Ascending aorta (tissue), 2 donors: ENCODE measurements at regions not wholly inside any gene's neighbourhood (a gene's known extent, or its start where the extent isn't known, plus 50 kb on each side); places are given as distances from the start of the nearest gene placed in this dataset.
"Not testable (repeated sequence)": the region's sequence is repeated elsewhere in the genome, so short reads cannot be mapped to it uniquely, and the experiment has no call there.

Source experiments
- DNase-seq, 2 donors: peaks; one replicate each; pipeline ENCODE4 v3.0.0-alpha.2; 2019; ENCODE audit warnings: low spot score in 2 of 2
- H3K27ac ChIP-seq, 2 donors: fragments of 200-600 bp; sonication (generic); one replicate each; pipeline ENCODE4 v1.5.1; 2016 to 2017; ENCODE audit warnings: mild to moderate bottlenecking in 1 of 2
- H3K27me3 ChIP-seq: fragments of 200-600 bp; sonication (generic); one replicate; pipeline ENCODE4 v1.5.1; 2017
- H3K36me3 ChIP-seq, 2 donors: fragments of 200-600 bp; sonication (generic); one replicate each; pipeline ENCODE4 v1.5.1; 2016
- H3K4me1 ChIP-seq, 2 donors: fragments of 200-600 bp; sonication (generic); one replicate each; pipeline ENCODE4 v1.5.1; 2016 to 2017; ENCODE audit warnings: mild to moderate bottlenecking in 1 of 2
- H3K4me3 ChIP-seq, 2 donors: fragments of 200-600 bp; sonication (generic); one replicate each; pipeline ENCODE4 v1.5.1; 2016 to 2017; ENCODE audit warnings: mild to moderate bottlenecking in 1 of 2
- H3K9me3 ChIP-seq, 2 donors: fragments of 200-600 bp; sonication (generic); one replicate each; pipeline ENCODE4 v1.5.1; 2016
- intact Hi-C: fragments of 100-400 bp; cut with DNase I; formaldehyde crosslinking; loops from one replicate; pipeline ENCODE4 v1.15.1; 2023
- TF ChIP-seq, protein P1 (sequence below), 3 experiments: fragments of 200-600 bp in 2 of 3; fragments of 450-650 bp in 1 of 3; sonication (generic) in 2 of 3; IDR thresholded peaks; one replicate each; pipeline ENCODE4 v1.5.1; 2016 to 2019; ENCODE audit warnings: antibody characterized with exemption in 3 of 3, mild to moderate bottlenecking in 1 of 3, moderate library complexity in 1 of 3

DNA sequence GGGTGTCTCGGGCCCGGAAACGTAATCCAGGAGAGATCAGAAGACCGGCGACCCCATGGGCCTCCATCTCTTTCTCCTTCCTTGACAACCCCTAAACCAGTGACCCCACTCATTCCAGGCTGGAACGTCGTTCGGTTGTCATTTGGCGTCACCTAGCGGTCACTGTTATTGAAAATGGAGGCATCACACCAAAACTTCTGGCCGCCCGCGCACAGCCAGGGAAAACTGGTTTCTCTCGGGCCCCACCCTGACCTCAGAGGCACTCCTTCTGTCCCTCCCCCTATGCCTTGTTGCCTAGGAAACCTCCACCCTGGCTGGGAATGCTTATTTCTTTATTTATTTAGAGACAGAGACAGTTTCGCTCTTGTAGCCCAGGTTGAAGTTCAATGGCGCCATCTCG lies 2327.3 kb upstream of the TPTE start:
- DNase-seq, H3K4me3 ChIP-seq, H3K4me1 ChIP-seq, H3K27ac ChIP-seq, intact Hi-C loops, H3K9me3 ChIP-seq, H3K27me3 ChIP-seq, H3K36me3 ChIP-seq: not testable (repeated sequence)

DNA sequence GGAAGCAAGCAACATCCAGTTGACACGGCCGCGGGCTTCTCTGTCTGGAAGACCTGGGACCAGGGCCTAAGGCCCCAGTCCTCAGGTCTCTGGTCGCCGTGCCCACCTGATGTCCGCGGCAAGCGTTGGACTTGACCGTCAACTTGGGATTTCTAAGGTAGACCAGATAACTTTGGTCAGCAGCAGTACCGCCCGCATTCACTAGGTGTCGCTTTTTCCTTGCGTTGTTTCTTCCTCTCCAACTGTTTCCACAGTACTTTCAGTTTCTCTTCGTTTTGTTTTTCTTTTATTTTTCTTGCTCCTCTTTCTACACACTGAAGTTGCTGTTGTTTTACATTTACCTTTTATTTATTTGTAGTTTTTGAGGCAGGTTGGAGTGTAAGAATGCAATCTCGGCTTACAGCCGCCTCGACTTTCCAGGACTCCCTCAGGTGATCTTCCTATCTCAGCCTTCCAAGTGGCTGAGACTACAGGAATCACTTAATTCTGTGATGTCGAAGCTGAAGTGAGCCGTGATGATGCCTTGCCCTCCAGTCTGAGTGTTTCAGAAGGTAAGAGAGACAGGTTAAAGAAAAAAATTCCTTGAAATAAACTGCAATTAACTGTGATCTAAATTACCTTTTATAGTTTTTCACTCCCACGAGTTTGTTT lies 2323.9 kb upstream of the TPTE start:
- H3K4me3 ChIP-seq, H3K27me3 ChIP-seq, H3K9me3 ChIP-seq, H3K36me3 ChIP-seq, H3K27ac ChIP-seq, intact Hi-C loops, H3K4me1 ChIP-seq, DNase-seq: not testable (repeated sequence)

- H3K4me1 ChIP-seq, intact Hi-C loops, H3K4me3 ChIP-seq, H3K36me3 ChIP-seq, H3K9me3 ChIP-seq, H3K27me3 ChIP-seq, H3K27ac ChIP-seq, DNase-seq: not testable (repeated sequence)
These were observed 2316.1 kb upstream of the TPTE start for GRCh38 chr21:8205094-8205891.

- intact Hi-C loops, H3K9me3 ChIP-seq, H3K27ac ChIP-seq, DNase-seq, H3K4me1 ChIP-seq, H3K36me3 ChIP-seq, H3K27me3 ChIP-seq, H3K4me3 ChIP-seq: not testable (repeated sequence)
These were observed 2315.5 kb upstream of the TPTE start for GRCh38 chr21:8205892-8206188.

- DNase-seq, result peak in 1 of 2 donors; percentile 49
- H3K9me3 ChIP-seq, H3K36me3 ChIP-seq, H3K4me1 ChIP-seq, H3K27me3 ChIP-seq, H3K27ac ChIP-seq, intact Hi-C loops, H3K4me3 ChIP-seq: not testable (repeated sequence)
- TF ChIP-seq, protein P1, sequence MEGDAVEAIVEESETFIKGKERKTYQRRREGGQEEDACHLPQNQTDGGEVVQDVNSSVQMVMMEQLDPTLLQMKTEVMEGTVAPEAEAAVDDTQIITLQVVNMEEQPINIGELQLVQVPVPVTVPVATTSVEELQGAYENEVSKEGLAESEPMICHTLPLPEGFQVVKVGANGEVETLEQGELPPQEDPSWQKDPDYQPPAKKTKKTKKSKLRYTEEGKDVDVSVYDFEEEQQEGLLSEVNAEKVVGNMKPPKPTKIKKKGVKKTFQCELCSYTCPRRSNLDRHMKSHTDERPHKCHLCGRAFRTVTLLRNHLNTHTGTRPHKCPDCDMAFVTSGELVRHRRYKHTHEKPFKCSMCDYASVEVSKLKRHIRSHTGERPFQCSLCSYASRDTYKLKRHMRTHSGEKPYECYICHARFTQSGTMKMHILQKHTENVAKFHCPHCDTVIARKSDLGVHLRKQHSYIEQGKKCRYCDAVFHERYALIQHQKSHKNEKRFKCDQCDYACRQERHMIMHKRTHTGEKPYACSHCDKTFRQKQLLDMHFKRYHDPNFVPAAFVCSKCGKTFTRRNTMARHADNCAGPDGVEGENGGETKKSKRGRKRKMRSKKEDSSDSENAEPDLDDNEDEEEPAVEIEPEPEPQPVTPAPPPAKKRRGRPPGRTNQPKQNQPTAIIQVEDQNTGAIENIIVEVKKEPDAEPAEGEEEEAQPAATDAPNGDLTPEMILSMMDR (IDR thresholded peaks at IDR 0.05), result peak in 1 of 3 experiments; percentile 23
These were observed 2308.3 kb upstream of the TPTE start for GRCh38 chr21:8212986-8213550.

GRCh38 chr21:8214539-8214938 lies 2306.8 kb upstream of the TPTE start:
- intact Hi-C loops, result not testable (repeated sequence)

DNA sequence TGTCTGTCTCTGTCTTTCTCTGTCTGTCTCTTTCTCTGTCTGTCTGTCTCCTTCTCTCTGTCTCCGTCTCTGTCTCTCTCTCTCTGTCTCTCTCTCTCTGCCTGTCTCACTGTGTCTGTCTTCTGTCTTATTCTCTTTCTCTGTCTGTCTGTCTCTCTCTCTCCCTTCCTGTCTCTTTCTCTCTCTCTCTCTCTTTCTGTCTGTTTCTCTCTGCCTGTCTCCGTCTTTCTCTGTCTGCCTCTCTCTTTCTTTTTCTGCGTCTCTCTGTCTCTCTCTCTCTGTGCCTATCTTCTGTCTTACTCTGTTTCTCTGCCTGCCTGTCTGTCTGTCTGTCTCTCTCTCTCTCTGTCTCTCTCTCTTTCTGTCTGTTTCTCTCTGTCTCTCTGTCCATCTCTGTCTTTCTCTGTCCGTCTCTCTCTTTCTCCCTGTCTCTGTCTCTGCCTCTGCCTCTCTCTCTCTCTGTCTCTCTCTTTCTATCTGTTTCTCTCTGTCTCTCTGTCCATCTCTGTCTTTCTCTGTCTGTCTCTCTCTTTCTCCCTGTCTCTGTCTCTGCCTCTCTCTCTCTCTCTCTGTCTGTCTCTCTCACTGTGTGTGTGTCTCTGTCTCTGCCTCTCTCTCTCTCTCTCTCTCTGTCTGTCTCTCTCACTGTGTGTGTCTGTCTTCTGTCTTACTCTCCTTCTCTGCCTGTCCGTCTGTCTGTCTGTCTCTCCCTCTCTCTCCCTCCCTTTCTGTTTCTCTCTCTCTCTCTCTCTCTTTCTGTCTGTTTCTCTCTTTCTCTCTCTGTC lies 2291.8 kb upstream of the TPTE start:
- H3K4me1 ChIP-seq, H3K4me3 ChIP-seq, H3K9me3 ChIP-seq, DNase-seq, H3K27me3 ChIP-seq, intact Hi-C loops, H3K27ac ChIP-seq, H3K36me3 ChIP-seq: not testable (repeated sequence)

More at GRCh38 chr21:8214539-8214938, 2306.8 kb upstream of the TPTE start:
- not testable (repeated sequence) for DNase-seq, H3K9me3 ChIP-seq, H3K27me3 ChIP-seq, H3K27ac ChIP-seq, H3K4me3 ChIP-seq, H3K4me1 ChIP-seq, H3K36me3 ChIP-seq

DNA sequence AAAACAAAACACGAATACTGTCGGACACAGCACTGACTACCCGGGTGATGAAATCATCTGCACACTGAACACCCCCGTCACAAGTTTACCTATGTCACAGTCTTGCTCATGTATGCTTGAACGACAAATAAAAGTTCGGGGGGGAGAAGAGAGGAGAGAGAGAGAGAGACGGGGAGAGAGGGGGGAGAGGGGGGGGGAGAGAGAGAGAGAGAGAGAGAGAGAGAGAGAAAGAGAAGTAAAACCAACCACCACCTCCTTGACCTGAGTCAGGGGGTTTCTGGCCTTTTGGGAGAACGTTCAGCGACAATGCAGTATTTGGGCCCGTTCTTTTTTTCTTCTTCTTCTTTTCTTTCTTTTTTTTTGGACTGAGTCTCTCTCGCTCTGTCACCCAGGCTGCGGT lies 2290.1 kb upstream of the TPTE start:
- DNase-seq, H3K4me3 ChIP-seq, H3K4me1 ChIP-seq, H3K27me3 ChIP-seq, H3K27ac ChIP-seq, intact Hi-C loops, H3K36me3 ChIP-seq, H3K9me3 ChIP-seq: not testable (repeated sequence)

DNA sequence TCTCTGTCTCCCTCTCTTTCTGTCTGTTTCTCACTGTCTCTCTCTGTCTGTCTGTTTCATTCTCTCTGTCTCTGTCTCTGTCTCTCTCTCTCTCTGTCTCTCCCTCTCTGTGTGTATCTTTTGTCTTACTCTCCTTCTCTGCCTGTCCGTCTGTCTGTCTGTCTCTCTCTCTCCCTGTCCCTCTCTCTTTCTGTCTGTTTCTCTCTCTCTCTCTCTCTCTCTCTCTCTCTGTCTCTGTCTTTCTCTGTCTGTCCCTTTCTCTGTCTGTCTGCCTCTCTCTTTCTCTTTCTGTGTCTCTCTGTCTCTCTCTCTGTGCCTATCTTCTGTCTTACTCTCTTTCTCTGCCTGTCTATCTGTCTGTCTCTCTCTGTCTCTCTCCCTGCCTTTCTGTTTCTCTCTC lies 2288.4 kb upstream of the TPTE start:
- H3K9me3 ChIP-seq, DNase-seq, intact Hi-C loops, H3K36me3 ChIP-seq, H3K27me3 ChIP-seq, H3K4me1 ChIP-seq, H3K27ac ChIP-seq, H3K4me3 ChIP-seq: not testable (repeated sequence)

DNA sequence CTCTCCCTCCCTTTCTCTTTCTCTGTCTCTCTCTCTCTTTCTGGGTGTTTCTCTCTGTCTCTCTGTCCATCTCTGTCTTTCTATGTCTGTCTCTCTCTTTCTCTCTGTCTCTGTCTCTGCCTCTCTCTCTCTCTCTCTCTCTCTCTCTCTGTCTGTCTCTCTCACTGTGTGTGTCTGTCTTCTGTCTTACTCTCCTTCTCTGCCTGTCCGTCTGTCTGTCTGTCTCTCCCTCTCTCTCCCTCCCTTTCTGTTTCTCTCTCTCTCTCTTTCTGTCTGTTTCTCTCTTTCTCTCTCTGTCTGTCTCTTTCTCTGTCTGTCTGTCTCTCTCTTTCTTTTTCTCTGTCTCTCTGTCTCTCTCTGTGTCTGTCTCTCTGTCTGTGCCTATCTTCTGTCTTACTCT lies 2287.3 kb upstream of the TPTE start:
- H3K27ac ChIP-seq, H3K27me3 ChIP-seq, DNase-seq, H3K4me1 ChIP-seq, intact Hi-C loops, H3K4me3 ChIP-seq, H3K36me3 ChIP-seq, H3K9me3 ChIP-seq: not testable (repeated sequence)

- H3K36me3 ChIP-seq, H3K4me1 ChIP-seq, intact Hi-C loops, DNase-seq, H3K9me3 ChIP-seq, H3K27ac ChIP-seq, H3K27me3 ChIP-seq, H3K4me3 ChIP-seq: not testable (repeated sequence)
These were observed 2276.4 kb upstream of the TPTE start for GRCh38 chr21:8244723-8245641.
